ENCODE measurements at regions not wholly inside any gene's neighbourhood (a gene's known extent, or its start where the extent isn't known, plus 50 kb on each side); places are given as distances from the start of the nearest gene placed in this dataset.

GRCh38 chr17:52276381-52277008 is 118.0 kb upstream of the CA10 start:
- no peak for DNase-seq (ENCODE audit: low read depth)
- TF ChIP-seq CTCF (conservative IDR thresholded peaks at IDR 0.05; ENCODE audit: low read depth, low read length): no peak
- no peak overlapping the region for H3K4me3 ChIP-seq (ENCODE audit: low read depth, low read length)

- TF ChIP-seq CTCF (conservative IDR thresholded peaks at IDR 0.05; ENCODE audit: low read depth, low read length): no peak
- no peak overlapping the region for H3K4me3 ChIP-seq (ENCODE audit: low read depth, low read length)
- DNase-seq (ENCODE audit: low read depth): no peak
Measured at GRCh38 chr17:52271781-52272180, 113.3 kb upstream of the CA10 start.

- TF ChIP-seq CTCF (conservative IDR thresholded peaks at IDR 0.05; ENCODE audit: low read depth, low read length): no peak
- no peak for DNase-seq (ENCODE audit: low read depth)
- H3K4me3 ChIP-seq (ENCODE audit: low read depth, low read length): no peak overlapping the region
Measured at GRCh38 chr17:52255347-52255746, 96.8 kb upstream of the CA10 start.

GRCh38 chr17:52244689-52245088 is 86.2 kb upstream of the CA10 start:
- no peak for DNase-seq (ENCODE audit: low read depth)
- TF ChIP-seq CTCF (conservative IDR thresholded peaks at IDR 0.05; ENCODE audit: low read depth, low read length): no peak
- H3K4me3 ChIP-seq (ENCODE audit: low read depth, low read length): no peak overlapping the region

- no peak for DNase-seq (ENCODE audit: low read depth)
- no peak overlapping the region for H3K4me3 ChIP-seq (ENCODE audit: low read depth, low read length)
- TF ChIP-seq CTCF (conservative IDR thresholded peaks at IDR 0.05; ENCODE audit: low read depth, low read length): no peak
Measured at GRCh38 chr17:52242268-52242667, 83.8 kb upstream of the CA10 start.

GRCh38 chr17:52237151-52237550 is 78.6 kb upstream of the CA10 start:
- DNase-seq (ENCODE audit: low read depth): no peak
- no peak for TF ChIP-seq CTCF (conservative IDR thresholded peaks at IDR 0.05; ENCODE audit: low read depth, low read length)
- H3K4me3 ChIP-seq (ENCODE audit: low read depth, low read length): no peak overlapping the region

GRCh38 chr17:52235516-52235915 is 77.0 kb upstream of the CA10 start:
- no peak overlapping the region for H3K4me3 ChIP-seq (ENCODE audit: low read depth, low read length)
- DNase-seq (ENCODE audit: low read depth): no peak
- TF ChIP-seq CTCF (conservative IDR thresholded peaks at IDR 0.05; ENCODE audit: low read depth, low read length): no peak
